PFSK-1 (cell line): ENCODE measurements at regions not wholly inside any gene's neighbourhood (a gene's known extent, or its start where the extent isn't known, plus 50 kb on each side); places are given as distances from the start of the nearest gene placed in this dataset.

Source experiments
- TAF1 ChIP-seq: IDR thresholded peaks from 2 replicates; pipeline ENCODE4 v1.6.1; 2012; ENCODE audit warnings: low read length, control low read depth, borderline replicate concordance; ENCODE audit not compliant: insufficient read depth
- TF ChIP-seq, protein P1 (sequence below), 2 experiments: IDR thresholded peaks; 2 replicates each; pipeline versions ENCODE4 v1.6.1 to v1.8.0; 2011 to 2012; ENCODE audit warnings: low read depth in 2 of 2, low read length in 2 of 2, control low read depth in 1 of 2, inconsistent platforms in 1 of 2, mild to moderate bottlenecking in 1 of 2, moderate library complexity in 1 of 2; ENCODE audit not compliant: insufficient read depth in 1 of 2

DNA sequence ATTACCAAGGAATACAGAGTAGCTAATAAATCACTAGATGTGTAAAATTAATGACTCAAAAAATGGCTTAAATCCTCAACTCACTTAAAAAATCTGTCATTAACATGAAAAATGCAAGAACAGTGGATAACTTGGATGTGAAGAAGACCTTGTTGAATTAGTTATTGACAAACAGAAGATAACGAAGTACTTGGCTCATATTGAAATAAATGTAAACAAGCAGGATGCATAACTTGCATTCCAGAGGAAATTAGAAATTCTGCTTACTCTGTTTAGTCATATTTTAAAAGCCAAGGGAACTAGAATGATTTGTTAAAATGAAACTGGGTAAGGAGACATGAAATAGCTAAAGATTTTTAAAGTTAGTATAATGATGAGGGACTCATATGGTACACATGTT is 1812.2 kb downstream of the PCDH9 start:
- TF ChIP-seq, protein P1, sequence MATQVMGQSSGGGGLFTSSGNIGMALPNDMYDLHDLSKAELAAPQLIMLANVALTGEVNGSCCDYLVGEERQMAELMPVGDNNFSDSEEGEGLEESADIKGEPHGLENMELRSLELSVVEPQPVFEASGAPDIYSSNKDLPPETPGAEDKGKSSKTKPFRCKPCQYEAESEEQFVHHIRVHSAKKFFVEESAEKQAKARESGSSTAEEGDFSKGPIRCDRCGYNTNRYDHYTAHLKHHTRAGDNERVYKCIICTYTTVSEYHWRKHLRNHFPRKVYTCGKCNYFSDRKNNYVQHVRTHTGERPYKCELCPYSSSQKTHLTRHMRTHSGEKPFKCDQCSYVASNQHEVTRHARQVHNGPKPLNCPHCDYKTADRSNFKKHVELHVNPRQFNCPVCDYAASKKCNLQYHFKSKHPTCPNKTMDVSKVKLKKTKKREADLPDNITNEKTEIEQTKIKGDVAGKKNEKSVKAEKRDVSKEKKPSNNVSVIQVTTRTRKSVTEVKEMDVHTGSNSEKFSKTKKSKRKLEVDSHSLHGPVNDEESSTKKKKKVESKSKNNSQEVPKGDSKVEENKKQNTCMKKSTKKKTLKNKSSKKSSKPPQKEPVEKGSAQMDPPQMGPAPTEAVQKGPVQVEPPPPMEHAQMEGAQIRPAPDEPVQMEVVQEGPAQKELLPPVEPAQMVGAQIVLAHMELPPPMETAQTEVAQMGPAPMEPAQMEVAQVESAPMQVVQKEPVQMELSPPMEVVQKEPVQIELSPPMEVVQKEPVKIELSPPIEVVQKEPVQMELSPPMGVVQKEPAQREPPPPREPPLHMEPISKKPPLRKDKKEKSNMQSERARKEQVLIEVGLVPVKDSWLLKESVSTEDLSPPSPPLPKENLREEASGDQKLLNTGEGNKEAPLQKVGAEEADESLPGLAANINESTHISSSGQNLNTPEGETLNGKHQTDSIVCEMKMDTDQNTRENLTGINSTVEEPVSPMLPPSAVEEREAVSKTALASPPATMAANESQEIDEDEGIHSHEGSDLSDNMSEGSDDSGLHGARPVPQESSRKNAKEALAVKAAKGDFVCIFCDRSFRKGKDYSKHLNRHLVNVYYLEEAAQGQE (IDR thresholded peaks at IDR 0.05; ENCODE audit: insufficient read depth in 1 of 2, low read depth in 2 of 2, low read length in 2 of 2) = no peak
- TF ChIP-seq TAF1 = no peak
